HEK293 (cell line): ENCODE measurements at regions not wholly inside any gene's neighbourhood (a gene's known extent, or its start where the extent isn't known, plus 50 kb on each side); places are given as distances from the start of the nearest gene placed in this dataset.

Experiments used
- GLIS2 ChIP-seq: fragments of 450-650 bp; formaldehyde crosslinking; IDR thresholded peaks from 2 replicates; pipeline ENCODE4 v1.5.1; 2016; ENCODE audit warnings: missing biosample characterization, missing genetic modification characterization
- OVOL3 ChIP-seq: fragments of 450-650 bp; formaldehyde crosslinking; IDR thresholded peaks from 2 replicates; pipeline ENCODE4 v1.5.1; 2016; ENCODE audit warnings: missing biosample characterization, missing genetic modification characterization
- SCRT1 ChIP-seq: fragments of 450-650 bp; formaldehyde crosslinking; IDR thresholded peaks from 2 replicates; pipeline ENCODE4 v1.5.1; 2016; ENCODE audit warnings: missing biosample characterization, missing genetic modification characterization, borderline replicate concordance
- SCRT2 ChIP-seq: fragments of 450-650 bp; formaldehyde crosslinking; IDR thresholded peaks from 2 replicates; pipeline ENCODE4 v1.5.1; 2016; ENCODE audit warnings: missing biosample characterization, missing genetic modification characterization
- SP2 ChIP-seq: fragments of 450-650 bp; formaldehyde crosslinking; IDR thresholded peaks from 2 replicates; pipeline ENCODE4 v1.5.1; 2016; ENCODE audit warnings: missing biosample characterization, missing genetic modification characterization
- SP7 ChIP-seq: fragments of 450-650 bp; formaldehyde crosslinking; IDR thresholded peaks from 2 replicates; pipeline ENCODE4 v1.5.1; 2016; ENCODE audit warnings: missing biosample characterization, missing genetic modification characterization
- WT1 ChIP-seq: fragments of 450-650 bp; formaldehyde crosslinking; IDR thresholded peaks from 2 replicates; pipeline ENCODE4 v1.5.1; 2016; ENCODE audit warnings: missing biosample characterization, missing genetic modification characterization
- YY2 ChIP-seq: fragments of 450-650 bp; formaldehyde crosslinking; IDR thresholded peaks from 2 replicates; pipeline ENCODE4 v1.5.1; 2016; ENCODE audit warnings: missing biosample characterization, missing genetic modification characterization
- ZBTB17 ChIP-seq: fragments of 450-650 bp; formaldehyde crosslinking; IDR thresholded peaks from 2 replicates; pipeline ENCODE4 v1.5.1; 2016; ENCODE audit warnings: missing biosample characterization, missing genetic modification characterization
- ZNF10 ChIP-seq: fragments of 450-650 bp; formaldehyde crosslinking; IDR thresholded peaks from 2 replicates; pipeline ENCODE4 v1.5.1; 2017; ENCODE audit warnings: missing biosample characterization, missing genetic modification characterization
- ZNF133 ChIP-seq: fragments of 450-650 bp; formaldehyde crosslinking; IDR thresholded peaks from 2 replicates; pipeline ENCODE4 v1.5.1; 2016; ENCODE audit warnings: missing biosample characterization, missing genetic modification characterization
- ZNF184 ChIP-seq: fragments of 450-650 bp; IDR thresholded peaks from 2 replicates; pipeline ENCODE4 v1.5.1; 2018; ENCODE audit warnings: missing biosample characterization, mild to moderate bottlenecking, missing genetic modification characterization
- ZNF202 ChIP-seq: fragments of 450-650 bp; formaldehyde crosslinking; IDR thresholded peaks from 2 replicates; pipeline ENCODE4 v1.5.1; 2016; ENCODE audit warnings: missing biosample characterization, missing genetic modification characterization, borderline replicate concordance
- ZNF214 ChIP-seq: fragments of 450-650 bp; formaldehyde crosslinking; IDR thresholded peaks from 2 replicates; pipeline ENCODE4 v1.5.1; 2017; ENCODE audit warnings: missing biosample characterization, mild to moderate bottlenecking, missing genetic modification characterization, borderline replicate concordance
- ZNF223 ChIP-seq: fragments of 450-650 bp; formaldehyde crosslinking; IDR thresholded peaks from 2 replicates; pipeline ENCODE4 v1.5.1; 2016; ENCODE audit warnings: missing biosample characterization, missing genetic modification characterization
- ZNF248 ChIP-seq: fragments of 450-650 bp; formaldehyde crosslinking; IDR thresholded peaks from 2 replicates; pipeline ENCODE4 v1.5.1; 2017; ENCODE audit warnings: missing biosample characterization, missing genetic modification characterization
- ZNF26 ChIP-seq: fragments of 450-650 bp; formaldehyde crosslinking; IDR thresholded peaks from 2 replicates; pipeline ENCODE4 v1.5.1; 2016; ENCODE audit warnings: missing biosample characterization, missing genetic modification characterization
- ZNF266 ChIP-seq: fragments of 450-650 bp; formaldehyde crosslinking; IDR thresholded peaks from 2 replicates; pipeline ENCODE4 v1.5.1; 2016; ENCODE audit warnings: missing biosample characterization, missing genetic modification characterization, low read depth
- ZNF324 ChIP-seq: fragments of 450-650 bp; formaldehyde crosslinking; IDR thresholded peaks from 2 replicates; pipeline ENCODE4 v1.5.1; 2016; ENCODE audit warnings: missing biosample characterization, missing genetic modification characterization
- ZNF350 ChIP-seq: fragments of 450-650 bp; formaldehyde crosslinking; IDR thresholded peaks from 2 replicates; pipeline ENCODE4 v1.5.0; 2017; ENCODE audit warnings: missing biosample characterization, mild to moderate bottlenecking, missing genetic modification characterization
- ZNF416 ChIP-seq: fragments of 450-650 bp; formaldehyde crosslinking; IDR thresholded peaks from 2 replicates; pipeline ENCODE4 v1.5.1; 2016; ENCODE audit warnings: missing biosample characterization, missing genetic modification characterization
- ZNF423 ChIP-seq: fragments of 450-650 bp; formaldehyde crosslinking; IDR thresholded peaks from 2 replicates; pipeline ENCODE4 v1.5.1; 2016; ENCODE audit warnings: missing biosample characterization, missing genetic modification characterization
- ZNF473 ChIP-seq: fragments of 450-650 bp; formaldehyde crosslinking; IDR thresholded peaks from 2 replicates; pipeline ENCODE4 v1.5.1; 2017; ENCODE audit warnings: missing biosample characterization, missing genetic modification characterization
- ZNF521 ChIP-seq: fragments of 450-650 bp; formaldehyde crosslinking; IDR thresholded peaks from 2 replicates; pipeline ENCODE4 v1.5.1; 2017; ENCODE audit warnings: missing biosample characterization, mild to moderate bottlenecking, missing genetic modification characterization
- ZNF624 ChIP-seq: fragments of 450-650 bp; formaldehyde crosslinking; IDR thresholded peaks from 2 replicates; pipeline ENCODE4 v1.5.1; 2017; ENCODE audit warnings: missing biosample characterization, missing genetic modification characterization
- ZNF658 ChIP-seq: fragments of 450-650 bp; formaldehyde crosslinking; IDR thresholded peaks from 2 replicates; pipeline ENCODE4; 2016; ENCODE audit warnings: missing biosample characterization, missing genetic modification characterization
- ZNF692 ChIP-seq: fragments of 450-650 bp; formaldehyde crosslinking; IDR thresholded peaks from 2 replicates; pipeline ENCODE4 v1.5.1; 2016; ENCODE audit warnings: missing biosample characterization, missing genetic modification characterization
- ZNF76 ChIP-seq: fragments of 450-650 bp; formaldehyde crosslinking; IDR thresholded peaks from 2 replicates; pipeline ENCODE4; 2016; ENCODE audit warnings: low read depth, missing biosample characterization, missing genetic modification characterization, borderline replicate concordance
- ZNF837 ChIP-seq: fragments of 450-650 bp; formaldehyde crosslinking; IDR thresholded peaks from 2 replicates; pipeline ENCODE4 v1.5.1; 2016; ENCODE audit warnings: missing biosample characterization, missing genetic modification characterization
- ZNF843 ChIP-seq: fragments of 450-650 bp; formaldehyde crosslinking; IDR thresholded peaks from 2 replicates; pipeline ENCODE4 v1.5.1; 2016; ENCODE audit warnings: missing biosample characterization, missing genetic modification characterization
- ZSCAN23 ChIP-seq: fragments of 450-650 bp; formaldehyde crosslinking; IDR thresholded peaks from 2 replicates; pipeline ENCODE4 v1.5.1; 2016; ENCODE audit warnings: missing biosample characterization, missing genetic modification characterization
- ZSCAN30 ChIP-seq: fragments of 450-650 bp; IDR thresholded peaks from 2 replicates; pipeline ENCODE4 v1.5.1; 2018; ENCODE audit warnings: missing biosample characterization, mild to moderate bottlenecking, missing genetic modification characterization, moderate library complexity
- TF ChIP-seq, protein P1 (sequence below): fragments of 450-650 bp; formaldehyde crosslinking; IDR thresholded peaks from 2 replicates; pipeline ENCODE4 v1.5.1; 2016; ENCODE audit warnings: missing biosample characterization, missing genetic modification characterization
- TF ChIP-seq, protein P2 (sequence below): fragments of 450-650 bp; formaldehyde crosslinking; IDR thresholded peaks from 2 replicates; pipeline ENCODE4 v1.5.1; 2016; ENCODE audit warnings: missing biosample characterization, missing genetic modification characterization
- TF ChIP-seq, protein P3 (sequence below): fragments of 450-650 bp; formaldehyde crosslinking; IDR thresholded peaks from 2 replicates; pipeline ENCODE4 v1.5.1; 2017; ENCODE audit warnings: missing biosample characterization, missing genetic modification characterization

DNA sequence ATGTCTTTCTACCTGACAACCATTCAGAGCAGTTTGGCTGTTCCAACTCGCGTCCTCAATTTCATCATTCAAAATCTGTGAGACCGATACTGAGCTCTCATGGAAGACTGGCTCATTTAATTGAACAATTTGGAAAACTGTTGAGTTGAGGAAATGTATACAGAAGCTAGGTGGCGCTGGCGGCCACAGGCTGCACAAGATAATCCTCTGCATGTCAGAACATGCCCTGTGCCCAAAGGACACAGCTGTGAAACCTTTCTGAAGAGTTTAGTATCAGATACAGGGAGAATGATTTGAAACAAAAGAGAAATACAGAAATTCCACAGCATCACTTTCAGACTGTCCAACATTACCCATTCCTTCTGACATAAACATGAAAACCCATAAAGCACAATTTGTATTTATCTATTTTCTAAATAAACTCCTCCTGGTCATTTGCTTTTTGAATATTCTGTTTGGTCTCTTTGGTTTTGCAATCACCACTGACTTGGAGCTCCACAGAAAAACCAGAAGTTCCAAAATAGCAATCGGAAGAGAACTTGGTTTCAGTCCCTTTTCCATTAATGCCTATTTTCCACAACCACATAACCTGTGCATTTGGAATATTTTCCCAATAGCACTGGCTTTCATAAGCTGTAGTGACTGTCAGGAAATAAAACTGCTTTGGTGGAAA lies 192.8 kb downstream of the MAP2K6 start (continued):
- peak; percentile 45; the same call in 1 of the 2 replicates for TF ChIP-seq ZNF692 (tag by site-specific recombination)
- TF ChIP-seq ZNF184 (tag by site-specific recombination) = no peak
- TF ChIP-seq WT1 (tag by site-specific recombination) = no peak
- no peak for TF ChIP-seq GLIS2 (tag by site-specific recombination)
- TF ChIP-seq, protein P1, sequence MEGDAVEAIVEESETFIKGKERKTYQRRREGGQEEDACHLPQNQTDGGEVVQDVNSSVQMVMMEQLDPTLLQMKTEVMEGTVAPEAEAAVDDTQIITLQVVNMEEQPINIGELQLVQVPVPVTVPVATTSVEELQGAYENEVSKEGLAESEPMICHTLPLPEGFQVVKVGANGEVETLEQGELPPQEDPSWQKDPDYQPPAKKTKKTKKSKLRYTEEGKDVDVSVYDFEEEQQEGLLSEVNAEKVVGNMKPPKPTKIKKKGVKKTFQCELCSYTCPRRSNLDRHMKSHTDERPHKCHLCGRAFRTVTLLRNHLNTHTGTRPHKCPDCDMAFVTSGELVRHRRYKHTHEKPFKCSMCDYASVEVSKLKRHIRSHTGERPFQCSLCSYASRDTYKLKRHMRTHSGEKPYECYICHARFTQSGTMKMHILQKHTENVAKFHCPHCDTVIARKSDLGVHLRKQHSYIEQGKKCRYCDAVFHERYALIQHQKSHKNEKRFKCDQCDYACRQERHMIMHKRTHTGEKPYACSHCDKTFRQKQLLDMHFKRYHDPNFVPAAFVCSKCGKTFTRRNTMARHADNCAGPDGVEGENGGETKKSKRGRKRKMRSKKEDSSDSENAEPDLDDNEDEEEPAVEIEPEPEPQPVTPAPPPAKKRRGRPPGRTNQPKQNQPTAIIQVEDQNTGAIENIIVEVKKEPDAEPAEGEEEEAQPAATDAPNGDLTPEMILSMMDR (tag by site-specific recombination) = peak; percentile 77
- no peak for TF ChIP-seq ZNF10 (tag by site-specific recombination)
- TF ChIP-seq ZBTB17 (tag by site-specific recombination) = peak; percentile 59; the same call in 1 of the 2 replicates
- TF ChIP-seq SCRT2 (tag by site-specific recombination) = peak; percentile 91
- no peak for TF ChIP-seq ZNF248 (tag by site-specific recombination)
- TF ChIP-seq ZNF658 (tag by site-specific recombination) = no peak
- TF ChIP-seq ZNF837 = no peak
- TF ChIP-seq ZNF521 (tag by site-specific recombination) = no peak
- TF ChIP-seq ZSCAN30 (tag by site-specific recombination) = peak; percentile 36; the same call in 1 of the 2 replicates
- no peak for TF ChIP-seq ZNF416 (tag by site-specific recombination)
- no peak for TF ChIP-seq ZNF624 (tag by site-specific recombination)
- no peak for TF ChIP-seq ZNF214 (tag by site-specific recombination)
- TF ChIP-seq SP2 (tag by site-specific recombination) = no peak
- no peak for TF ChIP-seq ZNF202
- TF ChIP-seq, protein P2, sequence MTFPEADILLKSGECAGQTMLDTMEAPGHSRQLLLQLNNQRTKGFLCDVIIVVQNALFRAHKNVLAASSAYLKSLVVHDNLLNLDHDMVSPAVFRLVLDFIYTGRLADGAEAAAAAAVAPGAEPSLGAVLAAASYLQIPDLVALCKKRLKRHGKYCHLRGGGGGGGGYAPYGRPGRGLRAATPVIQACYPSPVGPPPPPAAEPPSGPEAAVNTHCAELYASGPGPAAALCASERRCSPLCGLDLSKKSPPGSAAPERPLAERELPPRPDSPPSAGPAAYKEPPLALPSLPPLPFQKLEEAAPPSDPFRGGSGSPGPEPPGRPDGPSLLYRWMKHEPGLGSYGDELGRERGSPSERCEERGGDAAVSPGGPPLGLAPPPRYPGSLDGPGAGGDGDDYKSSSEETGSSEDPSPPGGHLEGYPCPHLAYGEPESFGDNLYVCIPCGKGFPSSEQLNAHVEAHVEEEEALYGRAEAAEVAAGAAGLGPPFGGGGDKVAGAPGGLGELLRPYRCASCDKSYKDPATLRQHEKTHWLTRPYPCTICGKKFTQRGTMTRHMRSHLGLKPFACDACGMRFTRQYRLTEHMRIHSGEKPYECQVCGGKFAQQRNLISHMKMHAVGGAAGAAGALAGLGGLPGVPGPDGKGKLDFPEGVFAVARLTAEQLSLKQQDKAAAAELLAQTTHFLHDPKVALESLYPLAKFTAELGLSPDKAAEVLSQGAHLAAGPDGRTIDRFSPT (tag by site-specific recombination) = 0 out of 2 replicates have a peak, but pooled peaks have one; percentile 33
- TF ChIP-seq, protein P3, sequence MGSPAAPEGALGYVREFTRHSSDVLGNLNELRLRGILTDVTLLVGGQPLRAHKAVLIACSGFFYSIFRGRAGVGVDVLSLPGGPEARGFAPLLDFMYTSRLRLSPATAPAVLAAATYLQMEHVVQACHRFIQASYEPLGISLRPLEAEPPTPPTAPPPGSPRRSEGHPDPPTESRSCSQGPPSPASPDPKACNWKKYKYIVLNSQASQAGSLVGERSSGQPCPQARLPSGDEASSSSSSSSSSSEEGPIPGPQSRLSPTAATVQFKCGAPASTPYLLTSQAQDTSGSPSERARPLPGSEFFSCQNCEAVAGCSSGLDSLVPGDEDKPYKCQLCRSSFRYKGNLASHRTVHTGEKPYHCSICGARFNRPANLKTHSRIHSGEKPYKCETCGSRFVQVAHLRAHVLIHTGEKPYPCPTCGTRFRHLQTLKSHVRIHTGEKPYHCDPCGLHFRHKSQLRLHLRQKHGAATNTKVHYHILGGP (tag by site-specific recombination) = no peak
- TF ChIP-seq ZNF350 (tag by site-specific recombination) = no peak
- no peak for TF ChIP-seq ZNF76 (tag by site-specific recombination)
- TF ChIP-seq YY2 (tag by site-specific recombination) = no peak
- peak; percentile 38; the same call in 1 of the 2 replicates for TF ChIP-seq SP7
- TF ChIP-seq OVOL3 (tag by site-specific recombination) = peak; percentile 20; the same call in 1 of the 2 replicates
- no peak for TF ChIP-seq ZNF473 (tag by site-specific recombination)
- no peak for TF ChIP-seq ZNF423 (tag by site-specific recombination)
- TF ChIP-seq ZSCAN23 (tag by site-specific recombination) = no peak
- no peak for TF ChIP-seq ZNF133 (tag by site-specific recombination)
- TF ChIP-seq SCRT1 (tag by site-specific recombination) = peak; percentile 81
- no peak for TF ChIP-seq ZNF26
- no peak for TF ChIP-seq ZNF223 (tag by site-specific recombination)
- TF ChIP-seq ZNF324 (tag by site-specific recombination) = peak; percentile 55; the same call in 1 of the 2 replicates
- TF ChIP-seq ZNF266 (tag by site-specific recombination) = no peak
- TF ChIP-seq ZNF843 = no peak
